Heart left ventricle (tissue), 16 donors: ENCODE measurements at regions not wholly inside any gene's neighbourhood (a gene's known extent, or its start where the extent isn't known, plus 50 kb on each side); places are given as distances from the start of the nearest gene placed in this dataset.
"Not testable (repeated sequence)": the region's sequence is repeated elsewhere in the genome, so short reads cannot be mapped to it uniquely, and the experiment has no call there.

Experiments used
- ATAC-seq, 4 donors: fragments of 200-7000 bp; cut with Tn5 transposase; one replicate each; pipeline ENCODE4 v1.9.1; 2020 to 2022; ENCODE audit warnings: moderate library complexity in 4 of 4, mild to moderate bottlenecking in 3 of 4, moderate number of reproducible peaks in 1 of 4
- DNase-seq, 5 donors: peaks; one replicate each; pipeline ENCODE4 v3.0.0-alpha.2; 2020
- H3K27ac ChIP-seq, 12 donors: fragments of 200-600 bp; sonication (generic) in 4 of 12; one replicate each; pipeline versions ENCODE4 v1.5.0 to v1.8.0; 2016 to 2022; ENCODE audit warnings: mild to moderate bottlenecking in 2 of 12
- H3K27me3 ChIP-seq, 9 donors: fragments of 200-600 bp; sonication (generic) in 2 of 9; one replicate each; pipeline versions ENCODE4 v1.5.1 to v1.8.0; 2016 to 2022; ENCODE audit warnings: mild to moderate bottlenecking in 3 of 9
- H3K36me3 ChIP-seq, 9 donors: fragments of 200-600 bp; sonication (generic) in 2 of 9; one replicate each; pipeline versions ENCODE4 v1.5.0 to v1.8.0; 2018 to 2022; ENCODE audit warnings: mild to moderate bottlenecking in 2 of 9
- H3K4me1 ChIP-seq, 12 donors: fragments of 200-600 bp; sonication (generic) in 4 of 12; one replicate each; pipeline versions ENCODE4 v1.5.0 to v1.8.0; 2016 to 2022; ENCODE audit warnings: mild to moderate bottlenecking in 3 of 12
- H3K4me3 ChIP-seq, 12 donors: fragments of 200-600 bp; sonication (generic) in 4 of 12; one replicate each; pipeline versions ENCODE4 v1.5.0 to v1.8.0; 2017 to 2022; ENCODE audit warnings: mild to moderate bottlenecking in 9 of 12, moderate library complexity in 4 of 12
- H3K9me3 ChIP-seq, 12 donors: fragments of 200-600 bp; sonication (generic) in 4 of 12; one replicate each; pipeline versions ENCODE4 v1.5.0 to v1.8.0; 2016 to 2022; ENCODE audit warnings: mild to moderate bottlenecking in 1 of 12
- POLR2A ChIP-seq, 2 donors: fragments of 450-650 bp; IDR thresholded peaks; one replicate each; pipeline ENCODE4 v1.6.1; 2017; ENCODE audit warnings: antibody characterized with exemption in 2 of 2, mild to moderate bottlenecking in 2 of 2, moderate library complexity in 2 of 2
- WGBS, 4 donors: extraction: QIAGEN DNeasy Blood & Tissue Kit in 2 of 4; methylation state at CpG; one replicate each; pipeline versions ENCODE4 v1.1.5 to v1.1.7; 2013 to 2018; 5-methylcytosine and 5-hydroxymethylcytosine counted together
- intact Hi-C, 10 donors: fragments of 100-400 bp; cut with DNase I; formaldehyde crosslinking; loops; one replicate each; pipeline versions ENCODE4 v1.11.1 to v1.14.2; 2022
- TF ChIP-seq, protein P1 (sequence below), 12 donors: fragments of 200-600 bp; sonication (generic) in 4 of 12; IDR thresholded peaks; one replicate each; pipeline versions ENCODE4 v1.5.0 to v1.8.0; 2018 to 2022; ENCODE audit warnings: antibody characterized with exemption in 12 of 12, mild to moderate bottlenecking in 5 of 12
- donor health status: ischemic (EF 13 %, LVEDD 7.1; RV severe dilation, severe dysfunction).
- donor health status: healthy with polysubstance abuse.
- donor health status: DM: no; HTN: yes; CAD: no.
- donor health status: DM: no; HTN: no; CAD: no.
- donor health status: ischemic (EF 25% LVEDD 6.9; RV normal size, moderate dysfunction).
- donor health status: ischemic (EF 25% LVEDD 5.7; RV mildly dilated, moderate dysfunction).
- donor health status: healthy.
- donor health status: DM: yes; HTN: yes; CAD: no.
- donor health status: ischemic (EF 35%, LVEDD 5.7; RV mildly dilated, moderate dysfunction).
- donor health status: nonischemic (EF 11% LVEDD 7.7; RV severe dilation, severe dysfunction).
- donor health status: DM: yes; HTN: yes; CAD: no.
- donor health status: PGD.
- donor health status: ischemic (EF 29% LVEDD 5.4; RV normal size, mild dysfunction).
- donor health status: nonischemic (EF 23%, LVEDD 6.1; RV moderate dilation, normal function).

DNA sequence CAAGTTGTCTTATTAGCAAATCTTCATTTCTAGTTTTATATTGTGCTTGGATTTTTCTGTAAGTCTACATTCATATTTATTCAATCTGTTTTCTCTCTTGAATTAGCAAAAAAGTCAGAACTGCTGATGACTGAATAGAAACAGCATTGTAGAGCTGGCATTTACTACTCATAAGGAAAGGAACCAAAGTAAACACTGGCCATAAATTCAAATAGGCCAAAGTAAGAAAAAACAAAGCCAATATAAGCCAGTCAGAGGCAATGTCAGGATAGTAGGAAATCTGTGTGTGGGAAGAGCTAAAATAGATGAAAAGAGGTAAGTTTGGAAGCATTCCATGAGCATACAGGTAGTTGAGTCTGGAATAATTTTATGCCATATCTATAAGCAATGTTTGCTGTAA is 307.2 kb upstream of the SLITRK3 start:
- no peak overlapping the region for H3K27ac ChIP-seq
- intact Hi-C loops = no loop called here

GRCh38 chr3:165502707-165503106 is 306.5 kb upstream of the SLITRK3 start:
- H3K9me3 ChIP-seq = peaks cover 0 to 12% (median 0%) of the 10 kb centered on the region in 12 donors
- H3K4me1 ChIP-seq = no peaks in the 10 kb centered on the region
- DNase-seq = no peak
- intact Hi-C loops = no loop called here
- H3K4me3 ChIP-seq = no peak overlapping the region
- H3K27ac ChIP-seq = no peak overlapping the region
- WGBS, 4 donors = 57 to 63% (median 60%) methylated on average over 3 of the region's 3 CpGs
- TF ChIP-seq POLR2A (IDR thresholded peaks at IDR 0.05) = no peak
- TF ChIP-seq, protein P1, sequence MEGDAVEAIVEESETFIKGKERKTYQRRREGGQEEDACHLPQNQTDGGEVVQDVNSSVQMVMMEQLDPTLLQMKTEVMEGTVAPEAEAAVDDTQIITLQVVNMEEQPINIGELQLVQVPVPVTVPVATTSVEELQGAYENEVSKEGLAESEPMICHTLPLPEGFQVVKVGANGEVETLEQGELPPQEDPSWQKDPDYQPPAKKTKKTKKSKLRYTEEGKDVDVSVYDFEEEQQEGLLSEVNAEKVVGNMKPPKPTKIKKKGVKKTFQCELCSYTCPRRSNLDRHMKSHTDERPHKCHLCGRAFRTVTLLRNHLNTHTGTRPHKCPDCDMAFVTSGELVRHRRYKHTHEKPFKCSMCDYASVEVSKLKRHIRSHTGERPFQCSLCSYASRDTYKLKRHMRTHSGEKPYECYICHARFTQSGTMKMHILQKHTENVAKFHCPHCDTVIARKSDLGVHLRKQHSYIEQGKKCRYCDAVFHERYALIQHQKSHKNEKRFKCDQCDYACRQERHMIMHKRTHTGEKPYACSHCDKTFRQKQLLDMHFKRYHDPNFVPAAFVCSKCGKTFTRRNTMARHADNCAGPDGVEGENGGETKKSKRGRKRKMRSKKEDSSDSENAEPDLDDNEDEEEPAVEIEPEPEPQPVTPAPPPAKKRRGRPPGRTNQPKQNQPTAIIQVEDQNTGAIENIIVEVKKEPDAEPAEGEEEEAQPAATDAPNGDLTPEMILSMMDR (IDR thresholded peaks at IDR 0.05) = no peak
- no peaks in the 10 kb centered on the region for H3K36me3 ChIP-seq
- H3K27me3 ChIP-seq = no peaks in the 10 kb centered on the region
- no peak for ATAC-seq

More for the DNA sequence above, 307.2 kb upstream of the SLITRK3 start:
- H3K27me3 ChIP-seq = no peaks in the 10 kb centered on the region
- TF ChIP-seq, protein P1 (IDR thresholded peaks at IDR 0.05) = no peak
- no peak for TF ChIP-seq POLR2A (IDR thresholded peaks at IDR 0.05)
- no peaks in the 10 kb centered on the region for H3K4me1 ChIP-seq
- ATAC-seq (no peak), DNase-seq (no peak)
- no peaks in the 10 kb centered on the region for H3K36me3 ChIP-seq
- H3K9me3 ChIP-seq = peaks cover 0 to 12% (median 0%) of the 10 kb centered on the region in 12 donors
- H3K4me3 ChIP-seq = no peak overlapping the region

DNA sequence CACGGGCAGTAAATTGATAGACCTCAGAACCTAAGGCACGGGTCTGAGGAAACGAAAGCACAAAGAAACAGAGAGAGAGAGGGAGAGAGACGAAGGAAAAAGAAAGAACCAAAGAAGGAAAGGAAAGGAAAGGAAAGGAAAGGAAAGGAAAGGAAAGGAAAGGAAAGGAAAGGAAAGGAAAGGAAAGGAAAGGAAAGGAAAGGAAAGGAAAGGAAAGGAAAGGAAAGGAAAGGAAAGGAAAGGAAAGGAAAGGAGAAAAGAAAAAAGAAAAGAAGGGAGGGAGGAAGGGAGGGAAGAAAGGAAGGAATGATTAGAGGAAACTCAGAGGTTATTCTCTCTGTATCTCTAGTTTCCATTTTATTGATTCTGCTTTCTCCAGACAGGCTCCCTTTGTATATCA is 302.6 kb upstream of the SLITRK3 start:
- ATAC-seq, intact Hi-C loops, H3K36me3 ChIP-seq, H3K27ac ChIP-seq, H3K4me1 ChIP-seq, H3K9me3 ChIP-seq, H3K27me3 ChIP-seq, H3K4me3 ChIP-seq, DNase-seq: not testable (repeated sequence)
- 79 to 86% (median 83%) methylated on average over 4 of the region's 4 CpGs for WGBS, 4 donors

- H3K9me3 ChIP-seq = no peaks in the 10 kb centered on the region
These were observed 295.3 kb upstream of the SLITRK3 start for GRCh38 chr3:165491487-165491886.

More at GRCh38 chr3:165491487-165491886, 295.3 kb upstream of the SLITRK3 start:
- H3K27ac ChIP-seq = no peak overlapping the region
- TF ChIP-seq POLR2A (IDR thresholded peaks at IDR 0.05) = no peak
- TF ChIP-seq, protein P1 (IDR thresholded peaks at IDR 0.05) = no peak
- H3K36me3 ChIP-seq = no peaks in the 10 kb centered on the region
- intact Hi-C loops = no loop called here
- DNase-seq (no peak), ATAC-seq (no peak)
- no peaks in the 10 kb centered on the region for H3K4me1 ChIP-seq
- no peaks in the 10 kb centered on the region for H3K27me3 ChIP-seq
- no peak overlapping the region for H3K4me3 ChIP-seq
- WGBS, 4 donors = 12 to 30% (median 25%) methylated on average over 4 of the region's 4 CpGs
